HG03097 (cell line): ENCODE measurements at regions not wholly inside any gene's neighbourhood (a gene's known extent, or its start where the extent isn't known, plus 50 kb on each side); places are given as distances from the start of the nearest gene placed in this dataset.

Experiments
- ATAC-seq: cut with Tn5 transposase; IDR thresholded peaks from one replicate; pipeline ENCODE4 v1.9.1; 2021; ENCODE audit not compliant: unreplicated experiment, low FRiP score

- ATAC-seq: no peak
Measured at GRCh38 chr15:93506646-93507045, 417.6 kb upstream of the RGMA start.

GRCh38 chr15:93505506-93505905 is 416.5 kb upstream of the RGMA start:
- no peak for ATAC-seq

GRCh38 chr15:93501946-93502345 is 412.9 kb upstream of the RGMA start:
- no peak for ATAC-seq

- ATAC-seq: no peak
Measured at GRCh38 chr15:93500155-93500554, 411.1 kb upstream of the RGMA start.

- ATAC-seq: no peak
Measured at GRCh38 chr15:93497291-93497690, 408.3 kb upstream of the RGMA start.

GRCh38 chr15:93496888-93497287 is 407.9 kb upstream of the RGMA start:
- no peak for ATAC-seq

GRCh38 chr15:93495799-93496637 is 407.0 kb upstream of the RGMA start:
- no peak for ATAC-seq

- no peak for ATAC-seq
Measured at GRCh38 chr15:93493172-93493571, 404.2 kb upstream of the RGMA start.

- no peak for ATAC-seq
Measured at GRCh38 chr15:93491291-93491690, 402.3 kb upstream of the RGMA start.

- no peak for ATAC-seq
Measured at GRCh38 chr15:93488296-93488713, 399.3 kb upstream of the RGMA start.

- ATAC-seq: no peak
Measured at GRCh38 chr15:93486407-93487117, 397.6 kb upstream of the RGMA start.

- ATAC-seq: no peak
Measured at GRCh38 chr15:93485438-93486327, 396.7 kb upstream of the RGMA start.

GRCh38 chr15:93483923-93484322 is 394.9 kb upstream of the RGMA start:
- no peak for ATAC-seq

GRCh38 chr15:93482731-93483130 is 393.7 kb upstream of the RGMA start:
- no peak for ATAC-seq

GRCh38 chr15:93479715-93480114 is 390.7 kb upstream of the RGMA start:
- ATAC-seq: no peak

GRCh38 chr15:93478947-93479346 is 389.9 kb upstream of the RGMA start:
- no peak for ATAC-seq

GRCh38 chr15:93477721-93478120 is 388.7 kb upstream of the RGMA start:
- ATAC-seq: no peak

GRCh38 chr15:93477188-93477587 is 388.2 kb upstream of the RGMA start:
- ATAC-seq: no peak

GRCh38 chr15:93476491-93477177 is 387.6 kb upstream of the RGMA start:
- no peak for ATAC-seq

GRCh38 chr15:93474728-93475127 is 385.7 kb upstream of the RGMA start:
- ATAC-seq: no peak
